ENCODE measurements at regions not wholly inside any gene's neighbourhood (a gene's known extent, or its start where the extent isn't known, plus 50 kb on each side); places are given as distances from the start of the nearest gene placed in this dataset.

GRCh38 chr12:33703221-33703620 lies 263.6 kb upstream of the SYT10 start:
- no peak for DNase-seq (ENCODE audit: low read depth)
- H3K4me3 ChIP-seq (ENCODE audit: low read depth, low read length): no peak overlapping the region
- no peak for TF ChIP-seq CTCF (IDR thresholded peaks at IDR 0.05; ENCODE audit: control insufficient read depth, extremely low read depth, insufficient read depth)

GRCh38 chr12:33706927-33707326 lies 267.3 kb upstream of the SYT10 start:
- no peak overlapping the region for H3K4me3 ChIP-seq (ENCODE audit: low read depth, low read length)
- no peak for TF ChIP-seq CTCF (IDR thresholded peaks at IDR 0.05; ENCODE audit: control insufficient read depth, extremely low read depth, insufficient read depth)
- DNase-seq (ENCODE audit: low read depth): no peak

- H3K4me3 ChIP-seq (ENCODE audit: low read depth, low read length): no peak overlapping the region
- no peak for DNase-seq (ENCODE audit: low read depth)
- no peak for TF ChIP-seq CTCF (IDR thresholded peaks at IDR 0.05; ENCODE audit: control insufficient read depth, extremely low read depth, insufficient read depth)
These were observed 269.3 kb upstream of the SYT10 start for GRCh38 chr12:33708935-33709334.

DNA sequence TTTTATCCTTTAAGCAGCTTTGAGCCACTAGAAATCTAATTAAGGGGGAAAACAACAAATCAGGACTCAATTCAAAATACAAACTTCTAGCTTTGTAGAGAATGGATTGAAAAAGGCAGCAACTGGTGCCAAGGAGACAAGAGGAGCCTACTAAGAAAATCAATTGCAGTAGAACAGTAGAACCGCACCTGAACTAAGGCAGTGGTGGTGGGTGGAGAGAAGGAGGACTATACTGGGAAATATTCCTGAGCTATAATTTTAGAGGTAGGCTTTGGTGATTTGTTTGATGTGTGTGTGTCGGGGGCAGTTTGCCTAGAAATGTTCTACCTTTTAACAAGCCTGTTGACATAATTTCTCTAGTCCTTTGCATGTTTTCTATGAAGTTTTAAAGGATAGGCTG lies 270.9 kb upstream of the SYT10 start:
- no peak for DNase-seq (ENCODE audit: low read depth)
- H3K4me3 ChIP-seq (ENCODE audit: low read depth, low read length): no peak overlapping the region
- no peak for TF ChIP-seq CTCF (IDR thresholded peaks at IDR 0.05; ENCODE audit: control insufficient read depth, extremely low read depth, insufficient read depth)

DNA sequence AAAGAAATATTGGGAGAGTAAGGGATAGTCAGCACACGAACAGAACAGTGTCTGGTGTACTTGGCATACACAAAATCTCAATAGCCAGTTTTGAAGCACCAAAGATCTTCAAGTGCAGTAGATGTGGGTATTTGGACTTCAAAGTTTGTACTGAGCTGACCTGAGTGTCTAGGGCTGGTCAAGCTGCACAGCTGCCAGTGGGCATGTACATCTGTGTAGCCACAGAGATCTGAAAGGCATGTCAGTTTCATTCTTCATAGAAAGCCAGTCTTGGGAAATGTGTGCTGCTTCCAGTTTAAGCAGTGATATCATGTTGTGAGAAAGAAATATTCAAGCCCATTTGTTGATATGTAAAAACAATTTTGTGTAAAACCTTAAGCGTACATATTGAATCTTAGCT lies 279.0 kb upstream of the SYT10 start:
- TF ChIP-seq CTCF (IDR thresholded peaks at IDR 0.05; ENCODE audit: control insufficient read depth, extremely low read depth, insufficient read depth): no peak
- no peak overlapping the region for H3K4me3 ChIP-seq (ENCODE audit: low read depth, low read length)
- no peak for DNase-seq (ENCODE audit: low read depth)

- H3K4me3 ChIP-seq (ENCODE audit: low read depth, low read length): no peak overlapping the region
- no peak for TF ChIP-seq CTCF (IDR thresholded peaks at IDR 0.05; ENCODE audit: control insufficient read depth, extremely low read depth, insufficient read depth)
- DNase-seq (ENCODE audit: low read depth): no peak
These were observed 281.9 kb upstream of the SYT10 start for GRCh38 chr12:33721561-33721960.

GRCh38 chr12:33724867-33725266 lies 285.2 kb upstream of the SYT10 start:
- TF ChIP-seq CTCF (IDR thresholded peaks at IDR 0.05; ENCODE audit: control insufficient read depth, extremely low read depth, insufficient read depth): no peak
- DNase-seq (ENCODE audit: low read depth): no peak
- no peak overlapping the region for H3K4me3 ChIP-seq (ENCODE audit: low read depth, low read length)

Data from LNCaP clone FGC (cell line).